Muscle of arm (tissue), 1 donor: ENCODE measurements at regions not wholly inside any gene's neighbourhood (a gene's known extent, or its start where the extent isn't known, plus 50 kb on each side); places are given as distances from the start of the nearest gene placed in this dataset.

ENCODE experiments used
- DNase-seq: peaks from one replicate; pipeline ENCODE4 v3.0.0-alpha.2; 2013

- no peak for DNase-seq
These were observed 50.6 kb upstream of the YWHAQ start for GRCh38 chr2:9681427-9681817.

- DNase-seq, result no peak
These were observed 54.8 kb upstream of the YWHAQ start for GRCh38 chr2:9685637-9686036.

GRCh38 chr2:9686061-9686460 lies 55.3 kb upstream of the YWHAQ start:
- no peak for DNase-seq

- no peak for DNase-seq
These were observed 59.5 kb upstream of the YWHAQ start for GRCh38 chr2:9690252-9690651.

DNA sequence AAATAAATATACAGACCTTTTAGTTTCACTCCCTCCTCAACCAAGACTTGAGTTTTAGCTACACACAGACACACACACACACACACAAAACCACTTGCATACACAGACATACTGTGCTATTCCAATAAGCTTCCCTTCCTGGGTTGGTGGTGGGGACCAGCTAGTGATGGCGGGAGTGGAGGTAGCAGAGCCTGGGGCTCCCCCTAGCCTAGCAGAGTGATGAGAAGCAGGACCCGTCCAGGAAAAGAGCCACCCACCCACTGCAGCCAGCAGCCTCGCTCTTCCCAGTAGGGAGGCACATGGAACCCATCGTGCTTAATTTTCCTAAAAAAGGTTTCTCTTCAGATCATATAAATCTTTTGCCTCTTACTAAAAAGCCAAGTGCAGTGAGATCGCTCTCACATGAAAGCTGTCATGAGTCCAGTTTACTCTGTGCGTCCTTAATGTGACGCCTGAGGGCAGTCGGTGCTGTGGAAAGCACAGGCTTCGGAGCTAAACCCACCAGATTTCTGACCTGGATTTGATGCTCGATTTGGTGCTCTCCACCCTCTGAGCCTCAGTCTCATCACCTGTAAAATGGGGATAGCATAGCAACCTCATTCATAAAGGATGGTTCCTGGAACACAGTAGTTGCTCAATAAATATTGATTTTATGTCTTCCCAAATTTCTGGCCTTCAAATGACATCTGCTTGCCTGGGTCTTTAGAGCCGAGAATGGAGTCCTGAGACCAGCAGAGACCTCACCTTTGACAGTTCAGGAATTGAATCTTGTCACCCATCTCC lies 60.1 kb upstream of the YWHAQ start:
- no peak for DNase-seq

- DNase-seq, result no peak
These were observed 61.8 kb upstream of the YWHAQ start for GRCh38 chr2:9692456-9693195.

DNA sequence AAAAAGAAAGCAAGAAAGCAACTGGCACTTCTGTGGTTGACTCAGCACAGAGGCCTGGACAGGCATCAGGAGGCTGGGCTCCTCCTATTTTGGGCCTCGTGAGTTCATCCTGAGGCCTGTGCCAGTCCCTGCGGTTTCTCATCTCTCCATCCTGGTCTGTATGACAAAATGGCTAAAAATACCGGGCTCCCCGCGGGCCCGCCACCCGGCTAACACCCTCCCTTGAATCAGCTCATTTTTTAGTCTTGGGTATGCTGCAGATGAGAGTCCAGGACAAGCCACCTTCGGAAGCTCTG lies 62.3 kb upstream of the YWHAQ start:
- no peak for DNase-seq

DNA sequence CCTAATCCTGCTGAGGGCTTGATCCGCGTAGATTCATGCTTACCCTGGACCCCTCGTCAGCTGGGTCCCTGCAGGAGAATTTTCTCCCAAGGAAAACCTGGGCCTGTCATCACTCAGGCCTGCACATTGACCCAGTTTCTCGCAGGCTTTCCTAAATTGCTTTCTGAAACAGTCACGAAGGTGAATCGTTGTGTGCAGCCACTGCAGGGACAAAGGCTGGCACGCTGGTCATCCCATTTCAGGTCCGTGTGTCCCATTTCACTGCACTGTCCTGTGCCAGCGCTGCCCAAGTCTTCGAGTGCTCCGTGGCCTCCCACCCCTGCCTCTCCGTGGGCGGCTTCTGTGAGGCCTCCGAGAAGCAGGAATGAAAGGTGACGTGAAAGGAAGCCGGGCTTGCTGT lies 62.8 kb upstream of the YWHAQ start:
- no peak for DNase-seq

- no peak for DNase-seq
These were observed 64.0 kb upstream of the YWHAQ start for GRCh38 chr2:9694661-9695234.

- DNase-seq, result no peak
These were observed 65.1 kb upstream of the YWHAQ start for GRCh38 chr2:9695941-9696340.

DNA sequence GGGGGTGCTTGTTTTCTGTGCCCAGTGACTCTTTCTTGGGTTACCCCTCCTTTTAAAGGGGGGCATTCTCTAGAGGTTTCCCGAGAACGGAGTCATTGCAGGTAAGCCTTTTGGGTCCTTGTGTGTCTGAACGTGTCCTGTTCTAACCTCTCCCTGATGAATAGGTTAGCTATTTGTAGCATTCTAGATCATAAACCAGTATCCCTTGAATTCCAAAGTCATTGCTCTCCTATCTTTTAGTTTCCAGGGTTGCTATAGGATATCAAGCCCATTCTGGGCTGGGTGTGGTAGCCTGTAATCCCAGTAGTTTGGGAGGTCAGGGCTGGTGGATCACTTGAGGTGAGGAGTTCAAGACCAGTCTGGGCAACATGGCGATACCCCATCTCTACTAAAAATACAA lies 65.9 kb upstream of the YWHAQ start:
- no peak for DNase-seq

DNA sequence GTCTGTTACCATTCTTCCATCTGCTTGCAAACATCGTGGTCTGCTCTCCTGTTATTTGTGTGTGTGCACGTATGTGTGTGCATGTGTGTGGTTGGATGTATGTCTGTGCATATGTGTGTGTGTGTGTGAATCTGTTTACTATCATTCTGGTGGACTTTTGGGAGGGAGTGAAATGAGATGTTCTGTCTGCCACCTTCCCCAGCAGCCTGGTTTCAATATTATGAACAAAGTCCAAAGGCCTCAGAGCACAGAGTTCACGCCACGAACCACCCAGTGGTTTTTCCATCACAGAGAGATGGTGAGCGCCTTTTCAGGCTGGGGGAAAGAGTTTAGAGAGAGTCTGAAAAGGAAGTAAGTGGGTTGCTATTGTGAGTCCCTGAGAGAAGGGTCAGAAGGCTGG lies 67.1 kb upstream of the YWHAQ start:
- DNase-seq, result no peak

- no peak for DNase-seq
These were observed 68.6 kb upstream of the YWHAQ start for GRCh38 chr2:9699139-9700108.

- DNase-seq, result no peak
These were observed 69.3 kb upstream of the YWHAQ start for GRCh38 chr2:9700109-9700495.

DNA sequence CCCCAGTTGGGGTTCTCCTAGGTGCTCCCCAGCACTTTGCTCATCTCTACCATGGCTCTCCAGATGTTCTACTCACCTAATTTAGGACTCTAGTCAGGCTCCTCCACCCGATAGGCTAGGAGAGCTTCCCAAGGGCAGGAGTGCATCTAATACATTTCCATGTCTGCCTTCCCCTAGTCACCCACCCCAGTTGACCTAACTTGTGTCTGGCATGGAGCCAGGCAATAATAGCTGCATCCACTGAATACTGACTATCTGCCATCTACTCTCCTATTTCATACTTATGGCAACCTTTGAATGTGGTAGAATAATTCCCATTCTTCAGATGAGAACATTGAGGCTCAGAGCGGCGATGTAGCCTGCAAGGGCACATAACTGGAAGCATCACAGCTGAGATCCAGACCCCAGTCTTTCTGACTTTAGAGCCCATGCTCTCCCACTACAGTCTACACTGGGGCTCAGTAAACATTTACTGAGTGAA lies 71.8 kb upstream of the YWHAQ start:
- DNase-seq, result no peak

- DNase-seq, result peak; percentile 16
These were observed 72.4 kb upstream of the YWHAQ start for GRCh38 chr2:9703085-9703678.

GRCh38 chr2:9703701-9704221 lies 73.0 kb upstream of the YWHAQ start:
- DNase-seq, result no peak

DNA sequence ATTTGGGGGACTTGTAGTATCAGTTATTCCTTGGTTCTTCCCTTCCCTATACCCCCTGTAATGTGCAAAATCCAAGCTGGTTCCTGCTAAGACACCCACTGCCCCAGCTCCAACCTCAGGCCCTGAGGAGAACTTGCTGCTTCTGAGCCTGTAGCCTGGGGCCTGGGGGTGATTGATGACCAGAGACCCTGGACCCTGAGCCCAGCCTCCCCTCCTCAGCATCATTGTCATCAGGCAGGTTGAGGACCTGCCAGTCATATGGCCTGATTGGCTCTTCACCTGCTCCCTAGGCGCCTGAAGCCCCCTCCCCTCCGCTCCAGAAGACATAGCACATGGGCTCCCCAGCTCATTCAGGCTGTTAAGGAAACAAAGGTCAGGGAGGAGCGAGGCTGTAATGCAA lies 73.8 kb upstream of the YWHAQ start:
- no peak for DNase-seq

DNA sequence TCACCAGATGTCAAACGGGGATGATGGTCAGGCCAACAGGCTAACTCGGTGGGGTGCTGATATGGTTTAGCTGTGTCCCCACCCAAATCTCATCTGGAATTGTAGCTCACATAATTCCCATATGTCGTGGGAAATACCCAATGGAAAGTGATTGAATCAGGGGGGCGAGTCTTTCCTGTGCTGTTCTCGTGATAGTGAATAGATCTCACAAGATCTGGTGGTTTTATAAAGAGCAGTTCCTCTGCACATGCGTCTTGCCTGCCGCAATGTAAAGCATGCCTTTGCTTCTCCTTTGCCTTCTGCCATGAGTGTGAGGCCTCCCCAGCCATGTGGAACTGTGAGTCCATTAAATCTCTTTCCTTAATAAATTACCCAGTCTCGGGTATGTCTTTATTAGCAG lies 74.4 kb upstream of the YWHAQ start:
- DNase-seq, result no peak

GRCh38 chr2:9707008-9707407 lies 76.2 kb upstream of the YWHAQ start:
- no peak for DNase-seq

GRCh38 chr2:9707611-9708160 lies 76.9 kb upstream of the YWHAQ start:
- DNase-seq, result no peak
